Effector CD4-positive, alpha-beta T cell (primary cell): ENCODE measurements at regions not wholly inside any gene's neighbourhood (a gene's known extent, or its start where the extent isn't known, plus 50 kb on each side); places are given as distances from the start of the nearest gene placed in this dataset.

Experiments
- DNase-seq: peaks from one replicate; pipeline ENCODE4 v3.0.0-alpha.2; 2020

GRCh38 chr1:4046836-4047461 is 146.9 kb upstream of the C1orf174 start:
- no peak for DNase-seq

GRCh38 chr1:4047666-4048065 is 147.6 kb upstream of the C1orf174 start:
- no peak for DNase-seq

GRCh38 chr1:4048076-4048475 is 148.0 kb upstream of the C1orf174 start:
- no peak for DNase-seq

GRCh38 chr1:4048921-4049320 is 148.8 kb upstream of the C1orf174 start:
- no peak for DNase-seq

- DNase-seq: no peak
Measured at GRCh38 chr1:4050998-4051397, 150.9 kb upstream of the C1orf174 start.

- DNase-seq: no peak
Measured at GRCh38 chr1:4052657-4053056, 152.6 kb upstream of the C1orf174 start.

GRCh38 chr1:4053160-4053748 is 153.2 kb upstream of the C1orf174 start:
- DNase-seq: no peak

- DNase-seq: no peak
Measured at GRCh38 chr1:4053774-4054173, 153.7 kb upstream of the C1orf174 start.

GRCh38 chr1:4055294-4055967 is 155.4 kb upstream of the C1orf174 start:
- no peak for DNase-seq

GRCh38 chr1:4056422-4056821 is 156.3 kb upstream of the C1orf174 start:
- DNase-seq: no peak

GRCh38 chr1:4056989-4057388 is 156.9 kb upstream of the C1orf174 start:
- DNase-seq: no peak

- no peak for DNase-seq
Measured at GRCh38 chr1:4057603-4058002, 157.5 kb upstream of the C1orf174 start.

- DNase-seq: no peak
Measured at GRCh38 chr1:4058122-4058521, 158.1 kb upstream of the C1orf174 start.

- DNase-seq: no peak
Measured at GRCh38 chr1:4058706-4059105, 158.6 kb upstream of the C1orf174 start.

GRCh38 chr1:4059270-4059669 is 159.2 kb upstream of the C1orf174 start:
- no peak for DNase-seq

GRCh38 chr1:4060850-4061249 is 160.8 kb upstream of the C1orf174 start:
- no peak for DNase-seq

- DNase-seq: no peak
Measured at GRCh38 chr1:4061521-4062031, 161.5 kb upstream of the C1orf174 start.

GRCh38 chr1:4062041-4062440 is 162.0 kb upstream of the C1orf174 start:
- no peak for DNase-seq

- DNase-seq: no peak
Measured at GRCh38 chr1:4062560-4062959, 162.5 kb upstream of the C1orf174 start.

- no peak for DNase-seq
Measured at GRCh38 chr1:4062992-4063391, 162.9 kb upstream of the C1orf174 start.

- no peak for DNase-seq
Measured at GRCh38 chr1:4063516-4063915, 163.4 kb upstream of the C1orf174 start.

GRCh38 chr1:4064150-4064889 is 164.2 kb upstream of the C1orf174 start:
- no peak for DNase-seq

- DNase-seq: no peak
Measured at GRCh38 chr1:4066860-4067599, 167.0 kb upstream of the C1orf174 start.
